ENCODE measurements at regions not wholly inside any gene's neighbourhood (a gene's known extent, or its start where the extent isn't known, plus 50 kb on each side); places are given as distances from the start of the nearest gene placed in this dataset.

- 82 to 95% (median 87%) methylated on average over 2 of the region's 2 CpGs for WGBS, 5 donors
- intact Hi-C loops (cut with DNase I; ENCODE audit: low total_unique reads) = no loop called here
These were observed 64.2 kb upstream of the PAM start for GRCh38 chr5:102690910-102691309.

GRCh38 chr5:102691434-102691833 is 63.7 kb upstream of the PAM start:
- no peak for DNase-seq
- intact Hi-C loops (cut with DNase I; ENCODE audit: low total_unique reads) = no loop called here
- no peak overlapping the region for H3K4me3 ChIP-seq
- H3K27me3 ChIP-seq (replicated peaks in 1 of 7) = no peaks in the 10 kb centered on the region
- H3K9me3 ChIP-seq = no peaks in the 10 kb centered on the region
- WGBS, 5 donors = 91 to 95% (median 94%) methylated on average over 1 of the region's 1 CpG
- H3K27ac ChIP-seq = no peak overlapping the region
- H3K4me1 ChIP-seq = no peaks in the 10 kb centered on the region
- no peaks in the 10 kb centered on the region for H3K36me3 ChIP-seq
- TF ChIP-seq POLR2AphosphoS5 (IDR thresholded peaks at IDR 0.05) (no peak), POLR2A (IDR thresholded peaks at IDR 0.05) (no peak), CTCF (IDR thresholded peaks at IDR 0.05 in 8 of 11, conservative IDR thresholded peaks at IDR 0.05 in 3 of 11) (no peak)

More at GRCh38 chr5:102690910-102691309, 64.2 kb upstream of the PAM start:
- no peaks in the 10 kb centered on the region for H3K36me3 ChIP-seq
- H3K9me3 ChIP-seq = no peaks in the 10 kb centered on the region
- no peak overlapping the region for H3K27ac ChIP-seq
- H3K4me3 ChIP-seq = no peak overlapping the region
- TF ChIP-seq CTCF (IDR thresholded peaks at IDR 0.05 in 8 of 11, conservative IDR thresholded peaks at IDR 0.05 in 3 of 11) (no peak), POLR2A (IDR thresholded peaks at IDR 0.05) (no peak), POLR2AphosphoS5 (IDR thresholded peaks at IDR 0.05) (no peak)
- no peaks in the 10 kb centered on the region for H3K27me3 ChIP-seq (replicated peaks in 1 of 7)
- DNase-seq = no peak
- no peaks in the 10 kb centered on the region for H3K4me1 ChIP-seq

- intact Hi-C loops (cut with DNase I; ENCODE audit: low total_unique reads) = no loop called here
- no peak for TF ChIP-seq POLR2AphosphoS5 (IDR thresholded peaks at IDR 0.05)
- H3K4me3 ChIP-seq = no peak overlapping the region
- no peaks in the 10 kb centered on the region for H3K27me3 ChIP-seq (replicated peaks in 1 of 7)
- no peak overlapping the region for H3K27ac ChIP-seq
- no peaks in the 10 kb centered on the region for H3K4me1 ChIP-seq
- H3K9me3 ChIP-seq = no peaks in the 10 kb centered on the region
- WGBS, 5 donors = 86 to 100% (median 94%) methylated on average over 1 of the region's 1 CpG
- DNase-seq = no peak
- no peaks in the 10 kb centered on the region for H3K36me3 ChIP-seq
These were observed 54.8 kb upstream of the PAM start for GRCh38 chr5:102700120-102700831.

- Histone ChIP-seq H3K4me1 (no peaks in the 10 kb centered on the region), H3K9me3 (no peaks in the 10 kb centered on the region), H3K27me3 (replicated peaks in 1 of 7) (no peaks in the 10 kb centered on the region), H3K4me3 (no peak overlapping the region), H3K36me3 (no peaks in the 10 kb centered on the region), H3K27ac (no peak overlapping the region)
- TF ChIP-seq POLR2AphosphoS5 (IDR thresholded peaks at IDR 0.05) (no peak), CTCF (IDR thresholded peaks at IDR 0.05 in 8 of 11, conservative IDR thresholded peaks at IDR 0.05 in 3 of 11) (no peak), POLR2A (IDR thresholded peaks at IDR 0.05) (no peak)
- WGBS, 5 donors = 73 to 86% (median 80%) methylated on average over 2 of the region's 2 CpGs
- intact Hi-C loops (cut with DNase I; ENCODE audit: low total_unique reads) = no loop called here
- no peak for DNase-seq
These were observed 54.2 kb upstream of the PAM start for GRCh38 chr5:102700916-102701315.
